Immature natural killer cell (primary cell): ENCODE measurements at regions not wholly inside any gene's neighbourhood (a gene's known extent, or its start where the extent isn't known, plus 50 kb on each side); places are given as distances from the start of the nearest gene placed in this dataset.

Experiments used
- DNase-seq, 3 donors: peaks; one replicate each; pipeline ENCODE4 v3.0.0; 2022; ENCODE audit warnings: mixed read lengths in 1 of 3
- H3K27ac Mint-ChIP-seq, 6 donors: one replicate each; pipeline ENCODE4 v1.8.0; 2020; ENCODE audit warnings: mixed read lengths in 6 of 6, mild to moderate bottlenecking in 5 of 6, inconsistent platforms in 4 of 6, moderate library complexity in 3 of 6
- H3K27me3 Mint-ChIP-seq, 3 donors: one replicate each; pipeline ENCODE4 v1.8.0; 2020 to 2021; ENCODE audit warnings: low read depth in 3 of 3, mild to moderate bottlenecking in 3 of 3, mixed read lengths in 3 of 3, moderate library complexity in 3 of 3, inconsistent platforms in 1 of 3
- H3K36me3 Mint-ChIP-seq, 3 donors: one replicate each; pipeline ENCODE4 v1.8.0; 2020; ENCODE audit warnings: mixed read lengths in 3 of 3, inconsistent platforms in 2 of 3, mild to moderate bottlenecking in 2 of 3
- H3K4me1 Mint-ChIP-seq, 2 donors: one replicate each; pipeline ENCODE4 v1.8.0; 2020; ENCODE audit warnings: inconsistent platforms in 2 of 2, mild to moderate bottlenecking in 2 of 2, mixed read lengths in 2 of 2, moderate library complexity in 1 of 2
- H3K4me3 Mint-ChIP-seq, 5 donors: one replicate each; pipeline ENCODE4 v1.8.0; 2020; ENCODE audit warnings: mild to moderate bottlenecking in 5 of 5, mixed read lengths in 5 of 5, inconsistent platforms in 3 of 5, moderate library complexity in 3 of 5
- H3K9me3 Mint-ChIP-seq, 6 donors: one replicate each; pipeline ENCODE4 v1.8.0; 2020; ENCODE audit warnings: mild to moderate bottlenecking in 6 of 6, mixed read lengths in 6 of 6, inconsistent platforms in 4 of 6, moderate library complexity in 3 of 6

- no peak overlapping the region for H3K27ac Mint-ChIP-seq
- no peak overlapping the region for H3K4me3 Mint-ChIP-seq
- peaks cover 13% of the 10 kb centered on the region in 2 donors for H3K4me1 Mint-ChIP-seq
- H3K36me3 Mint-ChIP-seq, result no peaks in the 10 kb centered on the region
- no peak for DNase-seq
- no peaks in the 10 kb centered on the region for H3K9me3 Mint-ChIP-seq
- H3K27me3 Mint-ChIP-seq, result peaks cover 5 to 9% (median 5%) of the 10 kb centered on the region in 3 donors
Observed at GRCh38 chr2:215755641-215756345, 257.6 kb downstream of the MREG start.

- Mint-ChIP-seq H3K4me1 (peaks cover 21% of the 10 kb centered on the region in 2 donors), H3K27ac (no peak overlapping the region), H3K36me3 (no peaks in the 10 kb centered on the region), H3K4me3 (no peak overlapping the region), H3K9me3 (no peaks in the 10 kb centered on the region), H3K27me3 (peaks cover 4 to 9% (median 5%) of the 10 kb centered on the region in 3 donors)
- DNase-seq, result no peak
Observed at GRCh38 chr2:215754546-215754945, 258.8 kb downstream of the MREG start.

- Mint-ChIP-seq H3K36me3 (no peaks in the 10 kb centered on the region), H3K27ac (no peak overlapping the region), H3K4me1 (peaks cover 21% of the 10 kb centered on the region in 2 donors), H3K27me3 (peaks cover 4 to 13% (median 5%) of the 10 kb centered on the region in 3 donors), H3K4me3 (no peak overlapping the region), H3K9me3 (no peaks in the 10 kb centered on the region)
- DNase-seq, result no peak
Observed at GRCh38 chr2:215753808-215754207, 259.5 kb downstream of the MREG start.

GRCh38 chr2:215752991-215753390, 260.4 kb downstream of the MREG start:
- Mint-ChIP-seq H3K9me3 (no peaks in the 10 kb centered on the region), H3K36me3 (no peaks in the 10 kb centered on the region), H3K27me3 (peaks cover 4 to 14% (median 5%) of the 10 kb centered on the region in 3 donors), H3K4me3 (no peak overlapping the region), H3K27ac (no peak overlapping the region), H3K4me1 (peaks cover 21% of the 10 kb centered on the region in 2 donors)
- DNase-seq, result no peak

- H3K9me3 Mint-ChIP-seq, result no peaks in the 10 kb centered on the region
- H3K4me1 Mint-ChIP-seq, result peaks cover 21% of the 10 kb centered on the region in 2 donors
- no peak overlapping the region for H3K27ac Mint-ChIP-seq
Observed at GRCh38 chr2:215752436-215752835, 260.9 kb downstream of the MREG start.

GRCh38 chr2:215751911-215752272, 261.5 kb downstream of the MREG start:
- Mint-ChIP-seq H3K36me3 (no peaks in the 10 kb centered on the region), H3K27ac (no peak overlapping the region), H3K9me3 (no peaks in the 10 kb centered on the region), H3K27me3 (peaks cover 2 to 14% (median 5%) of the 10 kb centered on the region in 3 donors), H3K4me3 (no peak overlapping the region), H3K4me1 (peaks cover 21% of the 10 kb centered on the region in 2 donors)
- no peak for DNase-seq

More at GRCh38 chr2:215752436-215752835, 260.9 kb downstream of the MREG start:
- Mint-ChIP-seq H3K4me3 (no peak overlapping the region), H3K27me3 (peaks cover 2 to 14% (median 5%) of the 10 kb centered on the region in 3 donors), H3K36me3 (no peaks in the 10 kb centered on the region)
- DNase-seq, result no peak

GRCh38 chr2:215751200-215751910, 262.0 kb downstream of the MREG start:
- no peaks in the 10 kb centered on the region for H3K9me3 Mint-ChIP-seq
- no peaks in the 10 kb centered on the region for H3K36me3 Mint-ChIP-seq
- no peak for DNase-seq
- H3K4me3 Mint-ChIP-seq, result peak overlapping the region in 1 of 5 donors; percentile 24
- H3K27me3 Mint-ChIP-seq, result peaks cover 2 to 12% (median 3%) of the 10 kb centered on the region in 3 donors
- H3K4me1 Mint-ChIP-seq, result peaks cover 21% of the 10 kb centered on the region in 2 donors
- no peak overlapping the region for H3K27ac Mint-ChIP-seq

- Mint-ChIP-seq H3K4me1 (peaks cover 21% of the 10 kb centered on the region in 2 donors), H3K4me3 (peak overlapping the region in 2 of 5 donors; percentile 24 to 42), H3K27me3 (peaks cover 2 to 11% (median 2%) of the 10 kb centered on the region in 3 donors), H3K9me3 (no peaks in the 10 kb centered on the region), H3K36me3 (no peaks in the 10 kb centered on the region), H3K27ac (no peak overlapping the region)
- peak in 2 of 3 donors; percentile 3 to 11 for DNase-seq
Observed at GRCh38 chr2:215750763-215751162, 262.6 kb downstream of the MREG start.

GRCh38 chr2:215749092-215749957, 264.0 kb downstream of the MREG start:
- Mint-ChIP-seq H3K9me3 (no peaks in the 10 kb centered on the region), H3K27ac (no peak overlapping the region), H3K27me3 (peaks cover 0 to 7% (median 0%) of the 10 kb centered on the region in 3 donors), H3K4me3 (no peak overlapping the region), H3K36me3 (no peaks in the 10 kb centered on the region), H3K4me1 (peaks cover 21% of the 10 kb centered on the region in 2 donors)
- DNase-seq, result no peak

- no peak for DNase-seq
- Mint-ChIP-seq H3K27ac (no peak overlapping the region), H3K4me3 (no peak overlapping the region), H3K4me1 (peaks cover 21% of the 10 kb centered on the region in 2 donors), H3K9me3 (no peaks in the 10 kb centered on the region), H3K36me3 (no peaks in the 10 kb centered on the region), H3K27me3 (peaks cover 0 to 7% (median 0%) of the 10 kb centered on the region in 3 donors)
Observed at GRCh38 chr2:215748446-215748845, 264.9 kb downstream of the MREG start.

GRCh38 chr2:215746887-215747615, 266.3 kb downstream of the MREG start:
- H3K27ac Mint-ChIP-seq, result no peak overlapping the region
- no peak for DNase-seq
- no peaks in the 10 kb centered on the region for H3K9me3 Mint-ChIP-seq
- H3K27me3 Mint-ChIP-seq, result peaks cover 0 to 7% (median 0%) of the 10 kb centered on the region in 3 donors
- H3K36me3 Mint-ChIP-seq, result no peaks in the 10 kb centered on the region
- peaks cover 21% of the 10 kb centered on the region in 2 donors for H3K4me1 Mint-ChIP-seq
- no peak overlapping the region for H3K4me3 Mint-ChIP-seq

GRCh38 chr2:215746226-215746886, 267.0 kb downstream of the MREG start:
- DNase-seq, result no peak
- no peaks in the 10 kb centered on the region for H3K9me3 Mint-ChIP-seq
- no peak overlapping the region for H3K27ac Mint-ChIP-seq
- H3K4me1 Mint-ChIP-seq, result peaks cover 14% of the 10 kb centered on the region in 2 donors
- H3K4me3 Mint-ChIP-seq, result no peak overlapping the region
- no peaks in the 10 kb centered on the region for H3K36me3 Mint-ChIP-seq
- H3K27me3 Mint-ChIP-seq, result peaks cover 0 to 4% (median 0%) of the 10 kb centered on the region in 3 donors

- Mint-ChIP-seq H3K27ac (no peak overlapping the region), H3K4me1 (peaks cover 3% of the 10 kb centered on the region in 2 donors), H3K36me3 (no peaks in the 10 kb centered on the region), H3K9me3 (no peaks in the 10 kb centered on the region), H3K27me3 (peaks cover 0 to 6% (median 0%) of the 10 kb centered on the region in 3 donors), H3K4me3 (no peak overlapping the region)
- no peak for DNase-seq
Observed at GRCh38 chr2:215745331-215745730, 268.0 kb downstream of the MREG start.
